OCI-LY1 (cell line): ENCODE measurements at regions not wholly inside any gene's neighbourhood (a gene's known extent, or its start where the extent isn't known, plus 50 kb on each side); places are given as distances from the start of the nearest gene placed in this dataset.

Experiments
- H2AFZ ChIP-seq: fragments of 200-600 bp; sonication (generic), shearing (Covaris generic); 2 replicates; pipeline ENCODE4 v1.6.0; 2014; ENCODE audit warnings: antibody characterized with exemption, mild to moderate bottlenecking, low read length
- H3F3A ChIP-seq: fragments of 200-600 bp; sonication (generic), shearing (Covaris generic); 2 replicates; pipeline ENCODE4 v1.6.0; 2014; ENCODE audit warnings: mild to moderate bottlenecking, antibody characterized with exemption, low read length, moderate library complexity; ENCODE audit not compliant: insufficient read depth
- H3K27ac ChIP-seq: fragments of 200-600 bp; sonication (generic); 2 replicates; pipeline ENCODE4 v1.5.1; 2014; ENCODE audit warnings: low read length, mixed run types, mild to moderate bottlenecking, low read depth; ENCODE audit not compliant: poor library complexity, severe bottlenecking
- H3K27me3 ChIP-seq: fragments of 200-600 bp; sonication (generic); 2 replicates; pipeline ENCODE4 v1.6.0; 2014; ENCODE audit warnings: antibody characterized with exemption, mild to moderate bottlenecking, low read length, moderate library complexity; ENCODE audit not compliant: insufficient read depth
- H3K36me3 ChIP-seq: fragments of 200-600 bp; sonication (generic); 2 replicates; pipeline ENCODE4 v1.6.1; 2014; ENCODE audit warnings: mild to moderate bottlenecking, antibody characterized with exemption, low read length, moderate library complexity, mixed read lengths; ENCODE audit not compliant: insufficient read depth
- H3K4me1 ChIP-seq: fragments of 200-600 bp; sonication (generic); 2 replicates; pipeline ENCODE4 v1.5.1; 2014; ENCODE audit warnings: mild to moderate bottlenecking, low read length, moderate library complexity; ENCODE audit not compliant: insufficient read depth, severe bottlenecking
- H3K4me2 ChIP-seq: fragments of 200-600 bp; sonication (generic), shearing (Covaris generic); 2 replicates; pipeline ENCODE4 v1.6.1; 2014; ENCODE audit warnings: low read length
- H3K4me3 ChIP-seq: fragments of 200-600 bp; sonication (generic); 2 replicates; pipeline ENCODE4 v1.5.1; 2014; ENCODE audit warnings: low read length, low read depth, mild to moderate bottlenecking, mixed read lengths; ENCODE audit not compliant: poor library complexity, severe bottlenecking
- H3K79me2 ChIP-seq: fragments of 200-600 bp; shearing (Covaris generic); 2 replicates; pipeline ENCODE4 v1.6.1; 2016; ENCODE audit warnings: mixed run types, low read length, mixed read lengths; ENCODE audit not compliant: insufficient read depth
- H3K9ac ChIP-seq: fragments of 200-600 bp; sonication (generic), shearing (Covaris generic); 2 replicates; pipeline ENCODE4 v1.6.1; 2014; ENCODE audit warnings: mild to moderate bottlenecking, low read length, mixed read lengths
- H3K9me2 ChIP-seq: fragments of 200-600 bp; sonication (generic), shearing (Covaris generic); 2 replicates; pipeline ENCODE4 v1.6.1; 2014; ENCODE audit warnings: low read depth, mild to moderate bottlenecking, low read length, mixed read lengths
- H3K9me3 ChIP-seq: fragments of 200-600 bp; shearing (Covaris generic); 2 replicates; pipeline ENCODE4 v1.6.1; 2014; ENCODE audit warnings: low read length, mixed read lengths
- H4K20me1 ChIP-seq: fragments of 200-600 bp; sonication (generic), shearing (Covaris generic); 2 replicates; pipeline ENCODE4 v1.6.0; 2016; ENCODE audit warnings: mild to moderate bottlenecking, low read length; ENCODE audit not compliant: insufficient read depth
- EZH2 ChIP-seq: fragments of 200-600 bp; sonication (generic), shearing (Covaris generic); IDR thresholded peaks from 2 replicates; pipeline ENCODE4 v1.8.0; 2017; ENCODE audit warnings: borderline replicate concordance, mixed run types, mild to moderate bottlenecking, antibody characterized with exemption, low read length, moderate library complexity, mixed read lengths
- TF ChIP-seq, protein P1 (sequence below): fragments of 200-600 bp; sonication (generic), shearing (Covaris generic); IDR thresholded peaks from 2 replicates; pipeline ENCODE4 v1.5.1; 2017; ENCODE audit warnings: mild to moderate bottlenecking, antibody characterized with exemption, low read length, moderate library complexity, mixed read lengths

DNA sequence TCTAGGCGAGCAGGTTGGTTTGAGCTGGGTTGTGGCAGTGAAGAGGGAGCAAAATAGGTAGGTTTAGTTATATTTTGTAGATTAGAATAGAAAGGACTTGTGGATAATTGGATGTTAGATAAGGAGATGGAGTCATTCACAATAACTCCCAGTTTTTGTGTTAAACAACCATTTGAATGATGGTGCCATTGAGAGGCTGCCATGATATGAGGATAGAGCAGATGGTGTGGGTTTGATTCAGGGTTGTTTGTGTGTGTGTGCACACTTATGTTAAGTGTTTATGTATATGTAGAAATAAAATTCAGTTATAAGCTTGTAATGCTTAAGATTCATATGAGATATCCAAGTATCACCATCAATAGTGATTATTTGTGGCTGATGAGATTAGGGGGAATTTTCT lies 166.6 kb downstream of the NXPE2 start:
- Histone ChIP-seq H3K9me2 (no peaks in the 10 kb centered on the region), H3K27me3 (no peaks in the 10 kb centered on the region), H3K9ac (no peak overlapping the region), H3K27ac (no peak overlapping the region), H3F3A (no peaks in the 10 kb centered on the region), H3K79me2 (no peaks in the 10 kb centered on the region), H3K36me3 (no peaks in the 10 kb centered on the region), H3K9me3 (no peaks in the 10 kb centered on the region), H3K4me3 (no peak overlapping the region), H4K20me1 (no peaks in the 10 kb centered on the region), H3K4me1 (no peaks in the 10 kb centered on the region), H2AFZ (no peak overlapping the region), H3K4me2 (no peak overlapping the region)
- TF ChIP-seq EZH2 = no peak
- TF ChIP-seq, protein P1, sequence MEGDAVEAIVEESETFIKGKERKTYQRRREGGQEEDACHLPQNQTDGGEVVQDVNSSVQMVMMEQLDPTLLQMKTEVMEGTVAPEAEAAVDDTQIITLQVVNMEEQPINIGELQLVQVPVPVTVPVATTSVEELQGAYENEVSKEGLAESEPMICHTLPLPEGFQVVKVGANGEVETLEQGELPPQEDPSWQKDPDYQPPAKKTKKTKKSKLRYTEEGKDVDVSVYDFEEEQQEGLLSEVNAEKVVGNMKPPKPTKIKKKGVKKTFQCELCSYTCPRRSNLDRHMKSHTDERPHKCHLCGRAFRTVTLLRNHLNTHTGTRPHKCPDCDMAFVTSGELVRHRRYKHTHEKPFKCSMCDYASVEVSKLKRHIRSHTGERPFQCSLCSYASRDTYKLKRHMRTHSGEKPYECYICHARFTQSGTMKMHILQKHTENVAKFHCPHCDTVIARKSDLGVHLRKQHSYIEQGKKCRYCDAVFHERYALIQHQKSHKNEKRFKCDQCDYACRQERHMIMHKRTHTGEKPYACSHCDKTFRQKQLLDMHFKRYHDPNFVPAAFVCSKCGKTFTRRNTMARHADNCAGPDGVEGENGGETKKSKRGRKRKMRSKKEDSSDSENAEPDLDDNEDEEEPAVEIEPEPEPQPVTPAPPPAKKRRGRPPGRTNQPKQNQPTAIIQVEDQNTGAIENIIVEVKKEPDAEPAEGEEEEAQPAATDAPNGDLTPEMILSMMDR = no peak

GRCh38 chr11:114845766-114846415 lies 167.6 kb downstream of the NXPE2 start:
- Histone ChIP-seq H3K9me2 (no peaks in the 10 kb centered on the region), H4K20me1 (no peaks in the 10 kb centered on the region), H3K27ac (no peak overlapping the region), H3F3A (no peaks in the 10 kb centered on the region), H3K4me3 (no peak overlapping the region), H3K79me2 (no peaks in the 10 kb centered on the region), H3K4me1 (no peaks in the 10 kb centered on the region), H3K4me2 (no peak overlapping the region), H2AFZ (no peak overlapping the region), H3K9me3 (no peaks in the 10 kb centered on the region), H3K36me3 (no peaks in the 10 kb centered on the region), H3K9ac (no peak overlapping the region), H3K27me3 (no peaks in the 10 kb centered on the region)
- TF ChIP-seq, protein P1 = no peak
- TF ChIP-seq EZH2 = no peak

DNA sequence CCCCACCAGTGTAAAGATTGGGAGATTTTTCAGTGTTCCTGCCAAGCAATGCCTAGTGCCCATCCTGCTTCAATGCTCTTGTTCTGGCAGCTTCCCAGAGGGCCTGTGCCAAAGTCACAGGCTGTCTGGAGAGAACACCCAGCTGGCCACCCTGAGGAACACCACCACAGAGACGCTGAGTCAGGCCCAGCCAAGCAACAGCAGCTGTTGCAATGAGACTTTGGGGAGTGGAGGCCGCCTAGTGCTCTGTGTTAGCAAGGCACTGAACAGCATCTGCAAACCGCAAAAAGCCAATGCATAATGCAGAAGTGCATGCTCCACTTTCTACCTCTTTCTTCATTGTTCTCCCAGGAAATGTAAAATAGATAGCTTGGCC lies 168.1 kb downstream of the NXPE2 start:
- no peaks in the 10 kb centered on the region for H3K36me3 ChIP-seq
- H3K9me2 ChIP-seq = no peaks in the 10 kb centered on the region
- no peaks in the 10 kb centered on the region for H3K9me3 ChIP-seq
- no peak overlapping the region for H3K4me3 ChIP-seq
- H3K27me3 ChIP-seq = no peaks in the 10 kb centered on the region
- H3F3A ChIP-seq = no peaks in the 10 kb centered on the region
- no peak for TF ChIP-seq EZH2
- TF ChIP-seq, protein P1 = no peak
- H4K20me1 ChIP-seq = no peaks in the 10 kb centered on the region
- no peak overlapping the region for H3K27ac ChIP-seq
- no peak overlapping the region for H3K4me2 ChIP-seq
- no peak overlapping the region for H3K9ac ChIP-seq
- no peaks in the 10 kb centered on the region for H3K79me2 ChIP-seq
- no peaks in the 10 kb centered on the region for H3K4me1 ChIP-seq
- no peak overlapping the region for H2AFZ ChIP-seq
